HG03575 (cell line): ENCODE measurements at regions not wholly inside any gene's neighbourhood (a gene's known extent, or its start where the extent isn't known, plus 50 kb on each side); places are given as distances from the start of the nearest gene placed in this dataset.

Source experiments
- ATAC-seq: cut with Tn5 transposase; IDR thresholded peaks from one replicate; pipeline ENCODE4 v1.9.1; 2021; ENCODE audit not compliant: unreplicated experiment, insufficient number of reproducible peaks, low FRiP score; ENCODE audit errors: extremely low read depth

- ATAC-seq: no peak
Observed at GRCh38 chr4:181619651-181620050, 623.6 kb upstream of the TENM3 start.

DNA sequence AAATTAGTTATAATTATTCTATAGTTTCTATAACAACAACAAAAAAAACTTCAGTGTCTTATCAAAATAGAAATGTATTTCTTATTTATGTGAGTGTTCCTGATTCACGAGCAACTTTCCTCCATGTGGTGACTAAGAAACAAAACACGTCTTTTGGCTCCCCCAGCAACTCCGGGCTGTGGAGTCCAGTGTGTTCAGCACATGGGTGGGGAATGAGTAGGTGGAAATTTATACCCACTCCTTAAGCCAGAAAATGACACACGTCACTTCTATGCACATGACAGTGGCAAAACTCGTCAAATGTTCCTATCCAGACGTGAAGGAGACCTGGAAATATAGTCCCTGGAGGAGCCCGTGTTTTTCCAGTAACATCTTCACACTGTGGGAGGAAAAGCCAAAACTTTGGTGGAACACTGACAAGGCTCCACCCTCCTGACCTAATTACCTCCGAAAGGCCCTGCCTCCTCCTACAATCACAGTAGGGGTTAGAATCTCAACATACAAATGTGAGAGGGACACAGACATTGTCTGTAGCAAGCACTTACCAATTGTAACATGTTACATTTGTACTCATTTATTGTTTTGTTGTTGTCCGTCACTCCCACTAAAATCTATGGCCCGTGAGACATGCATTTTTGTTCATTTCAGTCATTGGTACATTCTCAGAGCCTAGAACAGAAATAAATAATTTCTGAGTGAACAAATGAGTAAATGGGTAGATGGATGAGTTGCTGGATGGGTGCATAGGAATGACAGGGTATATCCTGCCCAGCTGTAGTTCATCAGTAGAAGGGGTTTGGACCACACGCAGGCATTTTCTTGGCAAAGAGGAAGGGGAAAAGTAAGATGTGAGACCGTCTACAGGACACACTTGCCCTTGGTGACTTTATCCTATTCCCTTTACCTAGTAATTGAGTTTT lies 605.8 kb upstream of the TENM3 start:
- ATAC-seq: no peak

DNA sequence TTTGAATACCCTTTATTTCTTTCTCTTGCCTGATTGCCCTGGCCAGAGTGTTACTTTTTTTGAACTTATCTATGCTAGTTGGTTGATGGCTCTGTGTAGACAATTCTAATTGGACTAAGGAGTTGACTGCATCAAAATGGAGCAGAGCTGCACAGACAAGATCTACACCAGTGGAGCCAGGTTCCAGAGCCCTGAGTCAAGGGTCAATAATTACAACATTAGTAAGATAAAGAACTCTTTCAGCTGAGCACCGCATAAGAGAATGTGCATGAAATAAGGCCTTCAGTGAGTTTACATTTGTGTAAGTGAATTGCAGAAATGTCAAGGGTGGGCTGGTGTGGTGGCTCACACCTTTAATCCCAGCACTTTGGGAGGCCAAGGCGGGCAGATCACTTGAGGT lies 599.7 kb upstream of the TENM3 start:
- ATAC-seq: no peak

DNA sequence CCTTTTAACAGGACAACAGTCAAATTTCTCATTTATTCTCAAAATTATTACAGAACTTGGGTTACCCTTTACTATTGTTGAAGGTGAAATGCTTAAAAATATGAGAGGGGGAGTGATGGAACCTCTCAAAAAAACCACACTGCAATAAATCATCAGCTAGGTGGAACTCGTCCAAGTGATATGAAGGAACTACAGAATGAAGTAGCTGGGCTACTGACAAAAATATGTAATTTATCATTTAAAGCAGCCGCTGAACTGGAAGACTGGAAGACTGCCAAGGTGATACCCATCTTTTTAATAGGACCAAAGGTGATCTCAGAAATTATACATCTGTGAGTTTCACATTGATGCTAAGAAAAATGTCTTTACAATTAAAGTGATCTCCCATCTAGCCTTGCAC lies 597.7 kb upstream of the TENM3 start:
- ATAC-seq: no peak

DNA sequence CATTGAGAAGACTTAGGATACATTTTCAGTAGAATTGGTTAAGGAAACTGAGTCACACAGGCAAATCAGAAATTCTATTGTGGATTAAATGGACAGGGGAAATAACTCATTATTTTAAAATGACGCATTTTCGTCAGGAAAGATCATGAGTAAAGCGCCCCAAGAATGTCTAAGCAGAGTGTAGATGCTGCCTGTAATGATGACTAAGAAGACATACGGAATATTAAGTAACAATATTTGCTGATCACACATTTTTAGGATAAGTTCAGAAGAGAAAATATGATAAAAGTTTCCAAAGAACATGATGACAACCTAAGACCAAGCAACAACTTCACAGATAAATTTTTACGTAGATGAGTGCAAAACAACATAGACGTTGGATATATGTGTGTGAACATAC lies 596.3 kb upstream of the TENM3 start:
- ATAC-seq: no peak

DNA sequence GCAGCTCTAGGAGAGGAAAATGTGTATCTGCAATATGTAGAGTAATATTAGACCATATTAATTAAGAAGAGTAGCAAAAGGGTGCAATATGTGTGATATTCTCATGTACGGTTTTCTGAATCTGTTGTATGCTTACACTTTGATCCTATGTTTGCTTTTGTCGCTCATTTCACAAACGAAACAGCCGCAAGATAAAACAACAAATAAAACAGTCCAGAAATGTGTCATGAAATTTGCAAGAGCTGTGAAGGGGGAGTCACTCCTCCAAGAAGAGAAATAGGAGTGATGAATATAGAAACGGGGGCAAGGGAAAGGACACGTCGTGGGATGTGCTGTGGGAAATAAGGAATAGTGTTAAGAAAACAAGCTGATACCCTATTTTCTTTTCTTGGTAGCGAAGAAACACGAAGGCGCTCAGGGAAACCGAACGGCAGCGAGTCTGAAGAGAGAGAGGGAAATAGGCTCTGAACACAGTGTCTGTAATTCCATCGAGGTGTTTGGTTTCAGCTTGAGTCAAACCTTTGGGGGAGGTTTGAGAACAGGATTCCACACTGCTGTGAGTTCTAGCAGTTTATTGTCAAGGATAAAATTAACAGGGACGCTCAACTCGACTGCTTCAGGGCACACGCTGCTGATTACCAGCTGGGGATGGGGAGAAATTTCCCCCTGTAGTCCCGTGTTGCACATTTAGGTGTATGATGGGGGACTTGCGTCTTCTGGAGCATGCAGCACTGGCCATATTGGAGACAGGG lies 595.6 kb upstream of the TENM3 start:
- ATAC-seq: no peak

GRCh38 chr4:181650033-181650825 lies 593.0 kb upstream of the TENM3 start:
- ATAC-seq: no peak

DNA sequence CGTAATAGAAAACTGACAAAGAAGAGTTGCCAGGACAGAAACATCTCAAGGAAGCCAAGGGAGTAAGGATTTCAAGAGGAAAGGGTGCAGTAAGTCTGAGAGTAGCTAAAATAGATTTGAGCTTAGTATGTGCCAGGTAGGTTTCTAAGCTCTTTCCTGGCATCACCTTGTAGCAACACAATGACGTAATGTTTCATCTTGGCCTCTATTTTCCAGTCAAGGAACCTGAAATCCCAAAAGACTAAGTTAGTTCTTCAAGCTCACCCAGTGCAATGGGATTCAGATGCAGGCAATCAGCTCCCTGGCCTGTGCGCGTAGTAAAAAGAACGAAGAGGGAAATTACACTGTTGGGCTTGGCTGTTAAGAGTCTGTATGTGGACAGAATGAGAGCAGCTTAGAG lies 586.5 kb upstream of the TENM3 start:
- no peak for ATAC-seq

DNA sequence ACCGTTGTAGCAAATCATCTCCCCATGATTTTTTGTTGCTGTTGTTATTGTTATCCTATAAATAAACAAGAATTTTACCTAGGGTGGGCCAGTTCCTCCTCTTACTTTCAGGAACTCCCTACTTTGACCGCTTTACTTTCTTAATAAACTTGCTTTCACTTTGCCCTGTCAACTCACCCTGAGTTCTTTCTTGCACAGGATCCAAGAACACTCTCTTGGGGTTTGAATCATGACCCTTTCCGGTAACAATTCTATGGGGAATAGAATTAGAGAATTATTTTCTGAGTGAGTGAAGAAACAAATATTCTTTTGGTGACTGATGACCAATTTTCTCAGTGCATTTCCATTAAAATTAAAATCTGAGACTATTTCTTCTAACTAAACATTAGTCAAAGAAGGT lies 584.0 kb upstream of the TENM3 start:
- ATAC-seq: no peak

GRCh38 chr4:181659876-181660275 lies 583.3 kb upstream of the TENM3 start:
- no peak for ATAC-seq

DNA sequence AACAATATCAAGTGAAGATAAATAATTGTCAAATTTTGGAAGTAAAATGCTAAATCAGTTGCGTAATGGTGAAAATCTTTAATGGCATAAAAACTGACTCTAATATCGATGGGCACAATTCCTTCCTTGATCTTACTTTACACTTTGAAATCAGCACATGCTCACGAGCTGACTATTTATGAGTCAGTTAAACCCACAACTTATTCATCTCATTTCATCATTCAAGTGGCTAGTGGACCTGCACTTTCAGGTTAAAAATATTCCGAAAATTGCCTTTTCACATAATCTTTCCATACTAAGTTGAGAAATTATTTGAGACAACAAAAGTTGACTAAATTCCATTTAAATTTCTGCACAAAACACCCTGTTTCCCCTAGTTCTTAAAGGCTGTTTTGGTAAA lies 582.1 kb upstream of the TENM3 start:
- ATAC-seq: no peak

DNA sequence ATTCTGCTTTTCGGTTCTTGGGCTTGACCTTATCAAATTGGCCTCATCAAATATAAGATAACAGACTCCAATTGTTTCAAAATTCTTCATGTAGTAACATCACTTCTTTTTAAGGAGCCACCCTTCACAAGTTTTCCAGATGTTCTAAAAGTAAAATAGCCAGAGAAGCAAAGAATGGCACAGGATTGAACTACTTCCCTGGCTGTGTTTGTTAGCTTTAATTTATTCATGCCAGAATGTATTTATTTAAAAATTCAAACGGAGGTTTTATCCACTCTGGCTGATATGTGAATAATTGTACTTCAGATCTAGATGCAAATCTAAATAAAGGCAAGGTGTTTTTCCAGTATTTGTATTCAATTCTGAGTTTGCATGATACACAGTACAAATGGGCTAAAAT lies 581.3 kb upstream of the TENM3 start:
- no peak for ATAC-seq

- no peak for ATAC-seq
Observed at GRCh38 chr4:181662383-181662782, 580.8 kb upstream of the TENM3 start.

- ATAC-seq: no peak
Observed at GRCh38 chr4:181670506-181670905, 572.7 kb upstream of the TENM3 start.

GRCh38 chr4:181671672-181672071 lies 571.5 kb upstream of the TENM3 start:
- ATAC-seq: no peak

- no peak for ATAC-seq
Observed at GRCh38 chr4:181672751-181673150, 570.5 kb upstream of the TENM3 start.

DNA sequence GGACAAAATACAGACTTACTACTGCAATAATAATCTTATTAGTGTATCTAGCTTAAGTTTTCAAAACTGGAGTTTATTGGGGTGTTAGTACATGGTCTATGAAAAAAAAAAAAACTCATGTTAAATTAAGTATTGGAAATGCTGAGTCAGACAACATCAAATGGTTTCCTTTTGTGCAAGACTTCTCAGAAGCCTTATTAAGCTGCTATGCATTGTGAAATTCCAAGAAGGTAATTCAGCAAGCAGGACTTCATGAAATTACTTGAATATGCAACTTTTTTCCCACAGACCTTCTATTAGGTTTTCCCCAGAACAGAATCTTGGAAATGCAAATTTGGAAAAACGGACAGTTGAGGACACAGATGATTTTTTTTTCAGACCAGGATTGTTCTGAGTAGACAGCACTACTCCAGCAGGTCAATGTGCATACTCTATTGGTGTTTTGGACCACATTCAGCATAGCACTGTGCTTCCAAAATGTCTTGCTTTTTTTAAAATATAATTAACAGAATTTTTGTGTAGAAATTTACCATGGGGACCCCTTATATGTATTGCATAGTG lies 568.8 kb upstream of the TENM3 start:
- ATAC-seq: no peak

DNA sequence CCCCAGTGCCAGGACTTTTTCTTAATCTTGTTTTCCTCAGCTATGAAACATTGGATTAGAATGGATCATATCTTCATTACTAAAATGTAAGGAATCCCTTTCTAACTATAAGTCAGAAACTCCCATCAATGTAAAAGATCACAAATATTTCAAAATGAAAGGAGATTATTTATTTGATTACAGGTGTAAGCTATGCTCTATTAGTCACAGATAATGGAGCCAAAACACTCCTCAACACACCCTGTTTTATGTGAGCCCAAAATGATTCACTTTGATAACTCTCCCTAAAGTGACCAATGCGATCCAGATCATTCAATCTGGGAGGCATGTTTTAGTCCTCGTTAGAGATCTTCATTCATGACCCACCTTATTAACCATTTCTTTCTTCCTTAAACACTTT lies 566.7 kb upstream of the TENM3 start:
- ATAC-seq: no peak

DNA sequence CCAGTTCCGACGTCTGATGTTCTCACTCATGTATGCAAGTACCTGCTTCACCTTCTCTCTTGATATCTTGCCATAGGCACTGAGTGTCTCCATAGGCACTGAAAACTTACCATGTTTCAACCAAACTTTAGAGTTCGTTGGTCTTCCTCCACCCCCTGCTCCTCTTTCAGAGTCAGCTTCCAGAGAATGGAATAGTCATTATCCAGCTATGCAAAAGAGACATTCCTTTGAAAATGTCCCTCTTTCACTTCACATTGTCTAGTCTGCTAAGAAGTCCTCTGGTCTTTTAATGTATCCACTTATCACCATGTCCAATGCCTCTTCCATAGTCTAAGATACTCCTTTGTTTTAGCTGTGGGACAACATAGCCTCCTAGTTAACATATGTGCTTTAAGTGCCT lies 566.0 kb upstream of the TENM3 start:
- ATAC-seq: no peak
